Endothelial cell (in vitro differentiated cells): ENCODE measurements at regions not wholly inside any gene's neighbourhood (a gene's known extent, or its start where the extent isn't known, plus 50 kb on each side); places are given as distances from the start of the nearest gene placed in this dataset.
A peak's percentile ranks its signal among the peaks of the same experiment; 100 is the strongest.

Source experiments
- DNase-seq: peaks from one replicate; pipeline ENCODE4 v3.0.0; 2021; ENCODE audit warnings: low spot score
- H3K27ac Mint-ChIP-seq: one replicate; pipeline ENCODE4 v1.8.0; 2021; ENCODE audit warnings: mixed read lengths, inconsistent platforms; ENCODE audit not compliant: unreplicated experiment
- H3K27me3 Mint-ChIP-seq: one replicate; pipeline ENCODE4 v1.8.0; 2021; ENCODE audit warnings: mild to moderate bottlenecking, moderate library complexity, mixed read lengths, inconsistent platforms; ENCODE audit not compliant: unreplicated experiment
- H3K36me3 Mint-ChIP-seq: one replicate; pipeline ENCODE4 v1.8.0; 2021; ENCODE audit warnings: mild to moderate bottlenecking, low read depth, mixed read lengths, inconsistent platforms; ENCODE audit not compliant: unreplicated experiment
- H3K4me1 Mint-ChIP-seq: one replicate; pipeline ENCODE4 v1.8.0; 2021; ENCODE audit warnings: mild to moderate bottlenecking, mixed read lengths, inconsistent platforms; ENCODE audit not compliant: unreplicated experiment
- H3K4me3 Mint-ChIP-seq: one replicate; pipeline ENCODE4 v1.8.0; 2021; ENCODE audit warnings: mild to moderate bottlenecking, mixed read lengths, inconsistent platforms; ENCODE audit not compliant: unreplicated experiment
- H3K9me3 Mint-ChIP-seq: one replicate; pipeline ENCODE4 v1.8.0; 2021; ENCODE audit warnings: mixed read lengths, inconsistent platforms; ENCODE audit not compliant: unreplicated experiment
- CTCF ChIP-seq: fragments of 200-600 bp; sonication (generic); IDR thresholded peaks from one replicate; pipeline ENCODE4 v1.5.0; 2021; ENCODE audit warnings: antibody characterized with exemption; ENCODE audit not compliant: unreplicated experiment

GRCh38 chr2:190791347-190791975 lies 89.2 kb upstream of the GLS start:
- Mint-ChIP-seq H3K27ac (peak overlapping the region; percentile 98), H3K4me1 (peaks cover 63% of the 10 kb centered on the region), H3K36me3 (no peaks in the 10 kb centered on the region), H3K4me3 (peak overlapping the region; percentile 53), H3K9me3 (no peaks in the 10 kb centered on the region), H3K27me3 (peaks cover 3% of the 10 kb centered on the region)
- peak; percentile 55 for DNase-seq
- no peak for TF ChIP-seq CTCF

GRCh38 chr2:190791976-190792575 lies 88.5 kb upstream of the GLS start:
- no peaks in the 10 kb centered on the region for H3K36me3 Mint-ChIP-seq
- peak overlapping the region; percentile 98 for H3K27ac Mint-ChIP-seq

GRCh38 chr2:190792956-190793888 lies 87.4 kb upstream of the GLS start:
- Mint-ChIP-seq H3K4me1 (peaks cover 54% of the 10 kb centered on the region), H3K4me3 (no peak overlapping the region), H3K36me3 (no peaks in the 10 kb centered on the region), H3K9me3 (no peaks in the 10 kb centered on the region), H3K27ac (peak overlapping the region; percentile 78), H3K27me3 (peaks cover 3% of the 10 kb centered on the region)
- DNase-seq: no peak
- TF ChIP-seq CTCF: no peak

More at GRCh38 chr2:190791976-190792575, 88.5 kb upstream of the GLS start:
- DNase-seq: no peak
- TF ChIP-seq CTCF: no peak
- Mint-ChIP-seq H3K27me3 (peaks cover 3% of the 10 kb centered on the region), H3K4me1 (peaks cover 59% of the 10 kb centered on the region), H3K4me3 (peak overlapping the region; percentile 53), H3K9me3 (no peaks in the 10 kb centered on the region)

- Mint-ChIP-seq H3K27ac (no peak overlapping the region), H3K36me3 (no peaks in the 10 kb centered on the region), H3K27me3 (peaks cover 3% of the 10 kb centered on the region), H3K4me1 (peaks cover 44% of the 10 kb centered on the region), H3K9me3 (no peaks in the 10 kb centered on the region), H3K4me3 (no peak overlapping the region)
- no peak for TF ChIP-seq CTCF
- no peak for DNase-seq
These were observed 86.2 kb upstream of the GLS start for GRCh38 chr2:190794377-190794776.
